PC-3 (cell line): ENCODE measurements at regions not wholly inside any gene's neighbourhood (a gene's known extent, or its start where the extent isn't known, plus 50 kb on each side); places are given as distances from the start of the nearest gene placed in this dataset.

Experiments
- ATAC-seq: fragments of 200-7000 bp; cut with Tn5 transposase; 2 replicates; pipeline ENCODE4 v1.9.1; 2020; ENCODE audit warnings: mild to moderate bottlenecking, moderate library complexity
- BruUV-seq: library from RNA; stranded (reverse); fragments of 400-500 nt; replicated peaks from 2 replicates; lab custom pipeline; 2021; lab: Mats Ljungman, UMichigan
- CTCF ChIA-PET: fragments of 300-600 bp; sonication (Branson Sonifier 250); formaldehyde crosslinking; loops from one replicate; lab custom pipeline; 2022; ENCODE audit warnings: antibody characterized with exemption; lab: Charles Lee
- POLR2A ChIA-PET: fragments of 300-600 bp; sonication (Branson Sonifier 250); formaldehyde crosslinking; loops from one replicate; lab custom pipeline; 2022; ENCODE audit warnings: antibody characterized with exemption; ENCODE audit not compliant: unreplicated experiment; lab: Charles Lee
- DNase-seq: peaks from one replicate; pipeline ENCODE4 v3.0.0-alpha.2; 2015
- H2AFZ ChIP-seq: fragments of 300-600 bp; sonication (generic); 2 replicates; pipeline ENCODE4 v1.6.0; 2016; ENCODE audit warnings: antibody characterized with exemption, low read length
- H3F3A ChIP-seq: fragments of 300-600 bp; sonication (generic); one replicate; pipeline ENCODE4 v1.6.0; 2017; ENCODE audit warnings: antibody characterized with exemption, low read length, control low read depth, mild to moderate bottlenecking; ENCODE audit not compliant: unreplicated experiment
- H3K27ac ChIP-seq: fragments of 300-600 bp; sonication (generic); 2 replicates; pipeline ENCODE4 v1.5.1; 2016; ENCODE audit warnings: mild to moderate bottlenecking, low read length
- H3K27me3 ChIP-seq: fragments of 300-600 bp; sonication (generic); 2 replicates; pipeline ENCODE4 v1.6.1; 2016; ENCODE audit warnings: low read length, mixed read lengths
- H3K36me3 ChIP-seq: fragments of 300-600 bp; sonication (generic); 2 replicates; pipeline ENCODE4 v1.6.1; 2016; ENCODE audit warnings: low read depth, mixed run types, low read length, mixed read lengths
- H3K4me1 ChIP-seq: fragments of 300-600 bp; sonication (generic); 2 replicates; pipeline ENCODE4 v1.5.1; 2016; ENCODE audit warnings: low read length; ENCODE audit not compliant: insufficient read depth
- H3K4me2 ChIP-seq: fragments of 300-600 bp; sonication (generic); 2 replicates; pipeline ENCODE4 v1.6.0; 2016; ENCODE audit warnings: low read length
- H3K4me3 ChIP-seq: fragments of 300-600 bp; sonication (generic); 2 replicates; pipeline ENCODE4 v1.5.1; 2016; ENCODE audit warnings: mild to moderate bottlenecking, low read length, mixed read lengths
- H3K79me2 ChIP-seq: fragments of 300-600 bp; sonication (generic); 2 replicates; pipeline ENCODE4 v1.6.1; 2017; ENCODE audit warnings: low read length, mixed read lengths
- H3K9ac ChIP-seq: fragments of 300-600 bp; sonication (generic); 2 replicates; pipeline ENCODE4 v1.6.0; 2016; ENCODE audit warnings: mild to moderate bottlenecking, low read length
- H3K9me2 ChIP-seq: fragments of 300-600 bp; sonication (generic); replicated peaks from 2 replicates; pipeline ENCODE4 v1.6.1; 2016; ENCODE audit warnings: mixed run types, low read length, mixed read lengths
- H3K9me3 ChIP-seq: fragments of 300-600 bp; sonication (generic); 2 replicates; pipeline ENCODE4 v1.6.1; 2016; ENCODE audit warnings: low read length, mixed read lengths
- H4K20me1 ChIP-seq: fragments of 300-600 bp; sonication (generic); 2 replicates; pipeline ENCODE4 v1.6.1; 2016; ENCODE audit warnings: low read length, mixed read lengths
- CTCF ChIP-seq: fragments of 300-600 bp; sonication (generic); conservative IDR thresholded peaks from 2 replicates; pipeline ENCODE4 v1.5.1; 2017; ENCODE audit warnings: antibody characterized with exemption, low read depth, mild to moderate bottlenecking, low read length
- EZH2 ChIP-seq: fragments of 300-600 bp; sonication (generic); IDR thresholded peaks from one replicate; pipeline ENCODE4 v1.6.1; 2017; ENCODE audit warnings: antibody characterized with exemption, mild to moderate bottlenecking, low read length; ENCODE audit not compliant: unreplicated experiment
- EZH2phosphoT487 ChIP-seq: fragments of 300-600 bp; sonication (generic); IDR thresholded peaks from 2 replicates; pipeline ENCODE4 v1.6.1; 2018; ENCODE audit warnings: mild to moderate bottlenecking, antibody characterized with exemption, low read length, borderline replicate concordance
- intact Hi-C: fragments of 100-400 bp; cut with micrococcal nuclease; formaldehyde crosslinking; loops from 2 replicates; pipeline ENCODE4 v1.9.0; 2023

- BruUV-seq, result no TSS peak
- Histone ChIP-seq H4K20me1 (no peaks in the 10 kb centered on the region), H2AFZ (no peak overlapping the region), H3K36me3 (no peaks in the 10 kb centered on the region), H3K9me3 (no peaks in the 10 kb centered on the region), H3K4me1 (no peaks in the 10 kb centered on the region), H3K9ac (no peak overlapping the region), H3K27me3 (no peaks in the 10 kb centered on the region), H3K79me2 (no peaks in the 10 kb centered on the region), H3F3A (no peaks in the 10 kb centered on the region), H3K27ac (no peak overlapping the region), H3K4me3 (no peak overlapping the region), H3K9me2 (no peaks in the 10 kb centered on the region), H3K4me2 (no peak overlapping the region)
- ATAC-seq (no peak), DNase-seq (no peak)
- CTCF ChIA-PET, result no interaction called here
- no peak for TF ChIP-seq CTCF
- TF ChIP-seq EZH2, result no peak
- no peak for TF ChIP-seq EZH2phosphoT487
- intact Hi-C loops, result no loop called here
- POLR2A ChIA-PET, result no interaction called here
These were observed 85.8 kb downstream of the HINT1 start for GRCh38 chr5:131079232-131079631.

GRCh38 chr5:131068893-131069643, 96.0 kb downstream of the HINT1 start:
- TF ChIP-seq CTCF, result 0 out of 2 replicates have a peak, but pooled peaks have one; percentile 8
- TF ChIP-seq EZH2phosphoT487, result no peak
- intact Hi-C loops, result loop anchor here (5.0 kb wide), 2 partner anchors 347 to 1167 kb away; partner anchors contain the start of gene CHSY3
- no peaks in the 10 kb centered on the region for H3K4me1 ChIP-seq
- H3K4me2 ChIP-seq, result no peak overlapping the region
- no peak overlapping the region for H2AFZ ChIP-seq
- ChIA-PET CTCF (no interaction called here), POLR2A (no interaction called here)
- H3K79me2 ChIP-seq, result no peaks in the 10 kb centered on the region
- no peaks in the 10 kb centered on the region for H3K36me3 ChIP-seq
- no peak overlapping the region for H3K9ac ChIP-seq
- no peaks in the 10 kb centered on the region for H3K9me3 ChIP-seq
- H3K4me3 ChIP-seq, result no peak overlapping the region
- no peaks in the 10 kb centered on the region for H3K9me2 ChIP-seq
- no peaks in the 10 kb centered on the region for H3K27me3 ChIP-seq
- no peak overlapping the region for H3K27ac ChIP-seq
- BruUV-seq, result no TSS peak
- H4K20me1 ChIP-seq, result no peaks in the 10 kb centered on the region
- no peak for DNase-seq
- no peak for ATAC-seq
- H3F3A ChIP-seq, result no peaks in the 10 kb centered on the region

GRCh38 chr5:131068076-131068475, 97.0 kb downstream of the HINT1 start:
- no peak overlapping the region for H3K27ac ChIP-seq
- H2AFZ ChIP-seq, result no peak overlapping the region
- no peaks in the 10 kb centered on the region for H4K20me1 ChIP-seq
- no peak overlapping the region for H3K9ac ChIP-seq
- no peaks in the 10 kb centered on the region for H3K4me1 ChIP-seq
- H3K79me2 ChIP-seq, result no peaks in the 10 kb centered on the region
- BruUV-seq, result no TSS peak
- intact Hi-C loops, result loop anchor here (5.0 kb wide), 2 partner anchors 346 to 1166 kb away; partner anchors contain the start of gene CHSY3
- H3K9me3 ChIP-seq, result no peaks in the 10 kb centered on the region
- no peak for ATAC-seq
- TF ChIP-seq EZH2phosphoT487 (no peak), EZH2 (no peak), CTCF (no peak)
- POLR2A ChIA-PET, result no interaction called here
- no peak overlapping the region for H3K4me3 ChIP-seq
- H3F3A ChIP-seq, result no peaks in the 10 kb centered on the region
- no peaks in the 10 kb centered on the region for H3K27me3 ChIP-seq
- no peaks in the 10 kb centered on the region for H3K36me3 ChIP-seq
- H3K9me2 ChIP-seq, result no peaks in the 10 kb centered on the region
- CTCF ChIA-PET, result no interaction called here
- H3K4me2 ChIP-seq, result no peak overlapping the region
- no peak for DNase-seq
